Effector memory CD8-positive, alpha-beta T cell (primary cell): ENCODE measurements at regions not wholly inside any gene's neighbourhood (a gene's known extent, or its start where the extent isn't known, plus 50 kb on each side); places are given as distances from the start of the nearest gene placed in this dataset.

ENCODE experiments used
- ATAC-seq: fragments of 150-1000 bp; cut with Tn5 transposase; replicated peaks from 2 replicates; pipeline ENCODE4 v1.10.0; 2021; ENCODE audit warnings: mild to moderate bottlenecking, moderate library complexity
- DNase-seq, 3 experiments: peaks; one replicate each; pipeline ENCODE4 v3.0.0; 2021
- H3K27ac Mint-ChIP-seq, 2 donors: one replicate each; pipeline ENCODE4 v1.8.0; 2022; ENCODE audit warnings: mild to moderate bottlenecking in 2 of 2, mixed read lengths in 2 of 2, moderate library complexity in 2 of 2
- H3K27me3 Mint-ChIP-seq, 2 donors: one replicate each; pipeline ENCODE4 v1.8.0; 2022; ENCODE audit warnings: mixed read lengths in 2 of 2
- H3K36me3 Mint-ChIP-seq: one replicate; pipeline ENCODE4 v1.8.0; 2022; ENCODE audit warnings: mild to moderate bottlenecking, moderate library complexity, mixed read lengths; ENCODE audit not compliant: insufficient read depth
- H3K4me1 Mint-ChIP-seq, 2 donors: one replicate each; pipeline ENCODE4 v1.8.0; 2022; ENCODE audit warnings: low read depth in 2 of 2, mixed read lengths in 2 of 2
- H3K4me3 Mint-ChIP-seq, 2 donors: one replicate each; pipeline ENCODE4 v1.8.0; 2022; ENCODE audit warnings: mild to moderate bottlenecking in 2 of 2, mixed read lengths in 2 of 2, moderate library complexity in 2 of 2
- H3K9me3 Mint-ChIP-seq, 2 donors: one replicate each; pipeline ENCODE4 v1.8.0; 2022; ENCODE audit warnings: mixed read lengths in 2 of 2

DNA sequence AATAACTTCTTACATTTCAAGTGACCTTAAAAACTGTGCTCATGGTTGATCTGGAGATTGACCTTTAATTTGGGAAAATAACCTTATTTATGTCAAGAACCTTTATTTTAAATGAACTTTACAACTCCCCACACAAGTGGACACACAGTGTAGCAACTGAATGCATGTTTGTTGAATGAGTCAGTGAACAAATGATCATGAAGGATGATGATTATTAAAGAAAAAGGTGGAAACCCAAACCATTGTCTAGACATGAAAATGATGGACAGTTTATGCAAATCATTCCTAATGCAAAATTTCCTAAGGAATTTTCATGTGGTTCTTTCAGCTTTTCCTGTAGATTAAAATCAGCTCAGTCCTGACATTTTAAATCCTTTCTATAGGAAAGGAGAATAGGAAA lies 439.8 kb upstream of the RUNX1 start:
- DNase-seq (no peak), ATAC-seq (no peak)
- Mint-ChIP-seq H3K4me3 (no peak overlapping the region), H3K27me3 (peaks cover 63 to 74% of the 10 kb centered on the region in 2 donors), H3K9me3 (peaks cover 0 to 2% of the 10 kb centered on the region in 2 donors), H3K4me1 (no peaks in the 10 kb centered on the region), H3K27ac (no peak overlapping the region), H3K36me3 (no peaks in the 10 kb centered on the region)

DNA sequence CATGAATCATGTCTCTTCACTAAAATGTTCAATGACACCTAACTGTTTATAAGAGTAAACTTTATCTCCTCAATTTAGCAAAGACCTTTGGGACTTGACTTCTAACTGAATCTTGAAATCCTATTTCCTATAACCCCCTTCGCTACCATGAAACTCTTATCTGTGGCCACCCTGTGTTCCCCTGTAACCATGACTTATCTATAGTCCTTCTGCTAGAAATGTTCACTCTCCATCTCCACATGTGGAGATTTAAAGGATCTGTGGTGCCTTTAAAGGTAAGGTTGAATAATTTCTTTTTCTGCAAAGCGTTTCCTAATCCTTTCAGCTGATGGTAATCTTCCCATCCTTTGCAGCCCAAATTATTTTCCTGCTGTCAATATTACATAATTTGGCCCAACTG lies 436.3 kb upstream of the RUNX1 start:
- no peak for ATAC-seq
- H3K9me3 Mint-ChIP-seq: no peaks in the 10 kb centered on the region
- H3K36me3 Mint-ChIP-seq: no peaks in the 10 kb centered on the region
- H3K4me1 Mint-ChIP-seq: no peaks in the 10 kb centered on the region
- H3K27ac Mint-ChIP-seq: no peak overlapping the region
- no peak overlapping the region for H3K4me3 Mint-ChIP-seq
- peaks cover 53 to 54% of the 10 kb centered on the region in 2 donors for H3K27me3 Mint-ChIP-seq
- DNase-seq: no peak

DNA sequence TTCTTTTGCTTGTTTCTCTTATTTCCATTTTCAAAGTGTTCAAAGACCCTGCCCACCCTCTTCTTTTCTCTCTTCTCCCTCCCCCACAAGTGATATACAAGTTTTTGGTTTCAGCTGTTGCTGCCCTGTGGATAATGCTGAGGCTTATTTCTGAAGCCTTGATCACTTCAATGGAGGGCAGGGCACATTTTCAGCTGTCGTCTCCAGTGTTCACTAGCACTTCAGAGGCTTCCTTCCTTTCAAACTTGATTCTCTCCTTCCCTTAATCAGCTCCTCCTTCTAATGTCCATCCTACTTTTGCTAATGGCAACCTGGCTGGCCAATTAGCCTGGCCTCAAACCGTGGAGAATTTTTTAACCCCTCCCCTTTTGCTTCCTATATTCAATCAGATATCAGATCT lies 435.7 kb upstream of the RUNX1 start:
- Mint-ChIP-seq H3K36me3 (no peaks in the 10 kb centered on the region), H3K27ac (no peak overlapping the region), H3K4me3 (no peak overlapping the region), H3K9me3 (no peaks in the 10 kb centered on the region), H3K4me1 (no peaks in the 10 kb centered on the region), H3K27me3 (peaks cover 51 to 53% of the 10 kb centered on the region in 2 donors)
- ATAC-seq (no peak), DNase-seq (no peak)

DNA sequence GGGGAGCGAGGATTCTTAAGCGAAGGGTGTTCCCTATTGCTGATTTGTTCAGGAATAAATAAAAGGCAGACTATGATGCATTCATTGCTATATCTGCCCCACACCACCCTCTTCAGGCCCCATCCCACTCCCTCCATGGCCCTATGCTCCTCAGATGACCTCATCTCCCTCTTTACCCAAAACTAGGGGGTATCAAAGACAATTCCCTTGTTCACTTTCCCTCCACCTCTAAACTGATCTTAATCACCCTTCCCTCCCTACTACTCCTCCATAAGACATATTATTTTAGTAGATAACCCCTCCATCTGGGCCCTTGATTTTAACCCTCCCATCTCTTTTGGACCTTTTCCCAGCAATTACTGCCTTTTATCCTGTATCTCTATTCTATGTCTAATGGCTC lies 434.9 kb upstream of the RUNX1 start:
- Mint-ChIP-seq H3K9me3 (no peaks in the 10 kb centered on the region), H3K27ac (no peak overlapping the region), H3K36me3 (no peaks in the 10 kb centered on the region), H3K4me3 (no peak overlapping the region), H3K4me1 (no peaks in the 10 kb centered on the region), H3K27me3 (peaks cover 56 to 61% of the 10 kb centered on the region in 2 donors)
- no peak for ATAC-seq
- DNase-seq: no peak

DNA sequence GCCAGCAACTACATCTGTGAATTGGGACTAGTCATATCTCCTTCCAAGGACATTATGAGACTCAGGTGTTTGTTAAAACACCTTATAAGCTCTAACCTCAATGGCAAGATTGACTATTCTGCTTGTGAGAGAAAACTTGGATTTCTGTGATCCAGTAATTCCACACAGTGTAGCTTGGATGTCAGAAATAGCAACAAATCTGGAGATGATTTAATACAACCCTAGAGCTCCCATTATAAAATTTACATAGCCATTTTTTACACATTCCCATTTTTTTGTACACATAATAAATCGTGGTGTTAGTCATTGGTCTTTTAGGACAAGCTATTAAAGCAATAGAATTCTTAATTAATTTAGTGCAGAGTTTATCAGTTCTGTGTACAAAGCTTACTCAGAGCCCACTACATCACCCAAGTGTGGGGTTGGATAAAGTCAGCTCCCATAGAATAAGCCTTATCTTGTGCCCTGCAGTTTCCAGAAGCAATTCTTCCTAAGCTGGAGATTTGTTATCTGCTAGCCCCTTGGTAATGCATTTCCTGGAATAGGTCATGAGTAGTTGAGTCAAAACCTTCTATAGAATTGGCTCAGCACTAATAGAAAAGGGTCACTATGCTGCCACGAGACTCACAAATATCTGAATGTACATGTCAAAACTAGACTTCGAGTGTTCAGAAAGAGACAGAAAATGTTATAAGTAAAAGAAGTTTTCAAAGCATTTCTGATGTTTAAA lies 434.0 kb upstream of the RUNX1 start:
- H3K9me3 Mint-ChIP-seq: no peaks in the 10 kb centered on the region
- no peak overlapping the region for H3K27ac Mint-ChIP-seq
- no peaks in the 10 kb centered on the region for H3K36me3 Mint-ChIP-seq
- ATAC-seq (no peak), DNase-seq (no peak)
- H3K4me1 Mint-ChIP-seq: no peaks in the 10 kb centered on the region
- no peak overlapping the region for H3K4me3 Mint-ChIP-seq
- H3K27me3 Mint-ChIP-seq: peaks cover 57 to 68% of the 10 kb centered on the region in 2 donors

DNA sequence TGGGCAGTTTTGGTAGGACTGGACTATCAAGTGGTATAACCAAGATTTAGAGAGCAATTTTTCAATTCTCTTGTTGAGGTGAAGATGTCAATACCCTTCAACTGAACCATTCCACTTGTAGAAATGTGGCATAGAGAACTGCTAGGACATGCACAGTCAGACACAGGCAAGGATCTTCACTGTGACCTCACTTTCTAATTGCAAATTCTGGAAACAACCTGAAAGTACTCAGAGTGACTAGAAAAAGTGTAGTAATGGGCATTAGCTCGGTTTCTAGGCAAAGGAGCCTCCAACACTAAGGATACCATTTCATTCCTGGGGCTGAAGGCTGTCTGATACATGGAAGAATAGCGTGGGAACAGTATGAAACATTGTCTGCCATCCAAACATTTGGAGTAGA lies 433.0 kb upstream of the RUNX1 start:
- Mint-ChIP-seq H3K4me1 (no peaks in the 10 kb centered on the region), H3K36me3 (no peaks in the 10 kb centered on the region), H3K27ac (no peak overlapping the region), H3K9me3 (no peaks in the 10 kb centered on the region), H3K4me3 (no peak overlapping the region), H3K27me3 (peaks cover 51 to 69% of the 10 kb centered on the region in 2 donors)
- no peak for DNase-seq
- ATAC-seq: no peak

DNA sequence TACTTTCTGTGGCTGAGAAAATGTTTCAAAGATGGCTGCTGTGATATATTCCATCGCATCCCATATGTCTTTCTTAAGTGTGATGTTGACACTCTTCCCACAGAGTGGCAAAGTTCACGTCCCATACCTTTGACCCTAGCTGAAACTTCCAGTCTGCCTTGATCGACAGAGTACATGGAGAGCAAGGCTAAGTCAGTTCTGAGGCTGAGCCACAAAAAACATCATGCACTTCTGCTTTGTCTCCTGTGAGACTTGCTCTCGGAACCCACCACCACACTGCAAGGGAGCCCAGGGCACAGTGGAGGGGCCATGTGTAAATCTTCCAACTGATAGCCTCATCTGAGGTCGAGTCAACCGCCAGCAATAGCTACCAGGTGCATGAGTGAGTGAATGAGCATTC lies 431.9 kb upstream of the RUNX1 start:
- ATAC-seq (no peak), DNase-seq (no peak)
- Mint-ChIP-seq H3K9me3 (no peaks in the 10 kb centered on the region), H3K36me3 (no peaks in the 10 kb centered on the region), H3K27ac (no peak overlapping the region), H3K27me3 (peaks cover 40 to 64% of the 10 kb centered on the region in 2 donors), H3K4me3 (no peak overlapping the region), H3K4me1 (peaks cover 0 to 4% of the 10 kb centered on the region in 2 donors)

DNA sequence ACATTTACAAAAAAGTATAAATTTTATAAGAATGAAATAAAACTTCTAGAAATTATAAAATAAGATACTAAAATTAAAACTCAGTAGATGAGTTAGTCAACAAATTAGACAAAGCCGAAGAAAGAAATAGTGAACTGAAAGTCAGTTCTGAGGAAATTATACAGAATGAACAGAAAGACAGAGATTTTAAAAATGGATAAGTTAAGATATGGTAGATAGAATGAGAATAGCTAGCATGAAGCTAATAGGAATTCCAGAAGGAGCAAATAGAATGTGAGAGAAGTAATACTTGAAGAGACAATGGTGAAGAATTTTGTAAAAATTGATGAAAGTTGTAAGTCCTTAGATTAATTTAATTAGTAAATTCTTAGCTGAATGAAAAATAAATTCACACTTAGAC lies 430.4 kb upstream of the RUNX1 start:
- Mint-ChIP-seq H3K4me3 (no peak overlapping the region), H3K27ac (no peak overlapping the region), H3K36me3 (no peaks in the 10 kb centered on the region), H3K9me3 (no peaks in the 10 kb centered on the region), H3K27me3 (peaks cover 26 to 56% of the 10 kb centered on the region in 2 donors), H3K4me1 (peaks cover 0 to 6% of the 10 kb centered on the region in 2 donors)
- ATAC-seq (no peak), DNase-seq (no peak)

DNA sequence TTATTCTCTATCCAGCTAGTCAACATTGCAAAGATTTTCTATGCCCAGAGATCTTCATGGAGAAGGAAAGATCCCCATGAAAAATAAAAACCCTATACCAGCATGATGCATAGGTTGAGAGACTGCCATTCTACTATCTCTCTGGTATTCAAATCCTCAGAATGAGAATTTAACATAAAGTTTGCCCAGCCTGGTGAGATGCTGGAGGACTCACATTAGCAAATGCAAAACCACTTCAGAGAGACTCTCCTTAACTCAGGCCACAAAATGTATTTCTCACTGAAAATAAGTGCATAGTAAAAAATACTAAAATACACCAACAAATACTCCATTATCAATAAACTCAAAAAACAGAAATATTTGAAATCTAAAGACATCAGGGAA lies 430.0 kb upstream of the RUNX1 start:
- ATAC-seq: no peak
- peaks cover 21 to 52% of the 10 kb centered on the region in 2 donors for H3K27me3 Mint-ChIP-seq
- no peak for DNase-seq
- H3K36me3 Mint-ChIP-seq: no peaks in the 10 kb centered on the region
- no peak overlapping the region for H3K27ac Mint-ChIP-seq
- H3K9me3 Mint-ChIP-seq: no peaks in the 10 kb centered on the region
- no peak overlapping the region for H3K4me3 Mint-ChIP-seq
- H3K4me1 Mint-ChIP-seq: peaks cover 0 to 6% of the 10 kb centered on the region in 2 donors

DNA sequence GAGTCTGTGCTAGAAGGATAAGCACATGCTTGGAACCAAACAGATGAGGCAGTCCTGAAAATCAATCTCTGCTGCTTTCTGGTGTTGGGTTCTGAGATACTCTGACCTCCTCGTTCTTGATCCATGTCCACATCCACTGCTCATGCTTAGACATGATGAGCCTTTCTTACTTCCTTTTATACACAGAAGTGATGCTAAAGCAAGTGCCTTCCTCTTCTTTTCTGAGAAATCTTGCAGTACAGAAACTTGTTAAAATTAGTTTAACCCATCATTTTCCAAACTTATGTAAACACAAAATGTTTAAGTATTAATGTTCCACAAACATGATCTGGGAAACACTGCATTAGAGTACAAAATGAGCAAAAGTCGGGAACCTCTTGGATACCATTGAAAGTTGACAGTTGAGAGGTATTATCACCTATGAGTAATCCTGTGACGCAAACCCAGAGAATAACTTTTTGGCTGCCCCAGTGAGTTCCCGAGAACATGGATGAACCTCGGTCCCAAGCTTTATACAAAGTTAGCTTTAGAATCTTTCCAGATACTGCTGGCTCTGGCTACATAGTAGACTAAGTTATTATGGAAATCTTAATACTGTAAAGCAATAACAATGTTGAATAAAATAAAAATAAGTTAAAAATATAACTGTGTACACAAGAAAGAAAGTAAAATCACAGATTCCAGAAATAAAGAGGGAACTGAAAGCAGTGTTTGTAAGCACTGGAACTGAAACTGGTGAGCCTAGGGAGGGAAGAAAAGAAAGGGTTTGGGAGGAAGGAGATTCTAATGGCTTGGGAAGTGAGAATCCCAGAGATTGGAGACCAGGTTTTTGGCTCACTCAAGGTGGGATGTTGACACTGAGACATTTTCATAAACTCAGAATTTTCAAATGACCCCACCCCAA lies 429.3 kb upstream of the RUNX1 start:
- ATAC-seq (no peak), DNase-seq (no peak)
- no peak overlapping the region for H3K27ac Mint-ChIP-seq
- peaks cover 0 to 6% of the 10 kb centered on the region in 2 donors for H3K4me1 Mint-ChIP-seq
- H3K9me3 Mint-ChIP-seq: no peaks in the 10 kb centered on the region
- no peak overlapping the region for H3K4me3 Mint-ChIP-seq
- H3K27me3 Mint-ChIP-seq: peaks cover 17 to 52% of the 10 kb centered on the region in 2 donors
- H3K36me3 Mint-ChIP-seq: no peaks in the 10 kb centered on the region

DNA sequence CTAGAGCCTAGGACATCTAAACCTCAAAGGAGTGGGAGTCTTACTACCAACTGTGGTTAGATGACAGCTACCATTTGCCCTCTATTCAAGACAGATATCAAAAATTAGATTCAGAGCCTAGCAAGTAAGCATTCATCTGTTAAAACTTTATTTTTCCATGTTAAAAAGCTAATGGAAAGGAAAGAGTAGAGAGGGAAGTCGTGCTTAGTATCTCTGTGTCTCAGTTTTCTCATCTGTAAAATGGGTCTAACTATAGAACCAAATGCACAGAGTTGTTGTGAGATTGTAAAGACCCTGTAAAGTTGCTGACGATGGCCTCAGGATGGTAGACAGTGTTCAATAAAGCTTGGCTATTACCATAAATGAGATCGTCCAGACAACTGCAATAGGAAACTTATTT lies 428.5 kb upstream of the RUNX1 start:
- peaks cover 17 to 60% of the 10 kb centered on the region in 2 donors for H3K27me3 Mint-ChIP-seq
- peaks cover 0 to 6% of the 10 kb centered on the region in 2 donors for H3K4me1 Mint-ChIP-seq
- H3K36me3 Mint-ChIP-seq: no peaks in the 10 kb centered on the region
- H3K27ac Mint-ChIP-seq: no peak overlapping the region
- DNase-seq (no peak), ATAC-seq (no peak)
- no peak overlapping the region for H3K4me3 Mint-ChIP-seq
- no peaks in the 10 kb centered on the region for H3K9me3 Mint-ChIP-seq

DNA sequence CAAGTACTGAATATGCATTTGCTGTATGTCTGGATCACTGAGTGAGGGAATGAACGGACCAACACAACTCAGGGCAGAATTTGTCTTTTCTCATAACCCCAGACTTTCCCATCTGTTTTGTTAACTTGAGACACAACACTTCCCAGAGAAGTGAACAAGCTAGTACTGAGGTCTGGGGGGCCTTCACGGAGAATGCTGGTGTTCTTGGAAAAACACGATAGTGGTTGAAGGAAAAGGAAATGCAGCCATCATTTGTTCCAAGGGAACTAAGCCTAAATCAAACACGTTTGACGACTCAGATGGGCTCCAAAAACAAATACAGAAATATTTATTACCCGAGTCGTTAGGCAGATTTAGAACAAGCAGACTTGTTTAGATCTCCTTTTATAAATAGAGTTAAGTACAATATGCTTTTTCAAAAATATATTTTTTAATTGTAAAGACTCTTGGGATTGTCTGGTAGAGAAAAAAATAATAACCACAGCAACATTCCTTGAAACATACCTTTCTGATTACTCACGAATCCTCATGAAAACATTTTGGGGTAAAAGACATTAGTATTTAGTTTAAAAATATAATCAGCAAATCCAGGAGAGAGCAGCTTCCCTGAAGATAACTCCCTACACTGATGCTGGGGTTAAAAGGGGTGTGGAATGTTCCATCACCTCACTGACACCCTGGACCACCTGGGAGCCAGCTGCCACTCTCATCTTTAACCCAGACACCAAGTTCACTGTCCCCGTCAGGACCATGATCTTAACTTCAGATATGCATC lies 427.7 kb upstream of the RUNX1 start:
- Mint-ChIP-seq H3K27me3 (peaks cover 18 to 68% of the 10 kb centered on the region in 2 donors), H3K27ac (no peak overlapping the region), H3K9me3 (no peaks in the 10 kb centered on the region), H3K4me1 (peaks cover 0 to 6% of the 10 kb centered on the region in 2 donors), H3K36me3 (no peaks in the 10 kb centered on the region), H3K4me3 (no peak overlapping the region)
- no peak for ATAC-seq
- no peak for DNase-seq

DNA sequence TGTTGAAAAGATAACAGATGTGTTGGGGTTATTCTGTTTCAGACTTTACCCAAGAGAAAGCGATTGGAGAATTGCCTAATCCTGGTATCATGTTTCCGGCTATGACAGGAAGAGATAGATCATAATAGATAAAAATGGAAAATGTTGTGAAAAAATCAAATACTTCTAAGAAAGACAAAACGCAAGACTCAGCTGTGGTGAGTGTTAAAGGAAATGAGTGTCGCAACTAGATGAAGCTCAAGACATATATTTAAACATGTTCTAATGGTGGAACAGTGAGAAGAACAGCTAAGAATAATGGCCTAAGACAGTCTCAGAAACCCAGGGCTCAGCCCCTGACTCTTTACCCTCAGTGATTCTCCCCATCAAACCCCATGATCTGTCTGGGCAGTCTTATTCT lies 426.7 kb upstream of the RUNX1 start:
- no peaks in the 10 kb centered on the region for H3K9me3 Mint-ChIP-seq
- no peak for DNase-seq
- no peak overlapping the region for H3K27ac Mint-ChIP-seq
- no peak overlapping the region for H3K4me3 Mint-ChIP-seq
- ATAC-seq: no peak
- peaks cover 0 to 6% of the 10 kb centered on the region in 2 donors for H3K4me1 Mint-ChIP-seq
- no peaks in the 10 kb centered on the region for H3K36me3 Mint-ChIP-seq
- peaks cover 27 to 72% of the 10 kb centered on the region in 2 donors for H3K27me3 Mint-ChIP-seq
